ENCODE measurements at regions not wholly inside any gene's neighbourhood (a gene's known extent, or its start where the extent isn't known, plus 50 kb on each side); places are given as distances from the start of the nearest gene placed in this dataset.

DNA sequence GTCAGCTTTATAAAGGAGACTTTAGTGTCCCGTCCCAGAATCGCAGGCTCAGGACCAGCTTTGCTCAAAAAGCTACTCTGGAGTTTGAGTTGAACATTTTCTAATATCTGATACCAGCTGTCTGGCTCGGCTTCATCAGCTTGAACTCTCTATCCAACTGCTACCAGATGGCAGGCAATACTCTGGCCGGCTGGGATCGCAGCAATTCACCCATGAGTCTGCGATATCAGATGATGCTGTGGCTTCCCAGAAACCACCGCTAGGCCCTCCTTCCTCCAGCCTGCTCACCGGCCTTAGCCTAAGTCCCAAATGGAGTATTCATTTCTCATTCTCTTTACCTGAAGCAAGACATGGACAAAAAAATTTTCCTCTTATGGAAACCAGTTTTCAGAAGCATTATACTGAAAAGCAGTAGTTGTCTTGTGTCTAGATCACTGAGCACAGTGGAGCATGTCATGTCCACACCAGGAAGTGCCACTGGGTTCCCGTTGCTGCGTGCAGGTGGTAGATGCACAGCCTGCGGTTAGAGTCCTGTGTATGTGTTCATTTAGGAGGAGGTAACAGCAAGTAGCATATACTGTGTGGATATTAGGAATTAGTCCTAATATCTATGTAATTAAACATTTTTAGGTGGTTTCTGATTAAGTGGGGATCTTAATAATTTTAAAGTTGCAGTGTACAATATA is 162.0 kb upstream of the SOX11 start:
- Mint-ChIP-seq H3K36me3 (ENCODE audit: insufficient read depth, unreplicated experiment) (no peaks in the 10 kb centered on the region), H3K4me3 (ENCODE audit: unreplicated experiment) (no peak overlapping the region), H3K27me3 (ENCODE audit: insufficient read depth, unreplicated experiment) (no peaks in the 10 kb centered on the region), H3K27ac (ENCODE audit: low read depth, unreplicated experiment) (no peak overlapping the region), H3K4me1 (ENCODE audit: insufficient read depth, unreplicated experiment) (no peaks in the 10 kb centered on the region), H3K9me3 (ENCODE audit: unreplicated experiment) (no peaks in the 10 kb centered on the region)
- TF ChIP-seq, protein P1, sequence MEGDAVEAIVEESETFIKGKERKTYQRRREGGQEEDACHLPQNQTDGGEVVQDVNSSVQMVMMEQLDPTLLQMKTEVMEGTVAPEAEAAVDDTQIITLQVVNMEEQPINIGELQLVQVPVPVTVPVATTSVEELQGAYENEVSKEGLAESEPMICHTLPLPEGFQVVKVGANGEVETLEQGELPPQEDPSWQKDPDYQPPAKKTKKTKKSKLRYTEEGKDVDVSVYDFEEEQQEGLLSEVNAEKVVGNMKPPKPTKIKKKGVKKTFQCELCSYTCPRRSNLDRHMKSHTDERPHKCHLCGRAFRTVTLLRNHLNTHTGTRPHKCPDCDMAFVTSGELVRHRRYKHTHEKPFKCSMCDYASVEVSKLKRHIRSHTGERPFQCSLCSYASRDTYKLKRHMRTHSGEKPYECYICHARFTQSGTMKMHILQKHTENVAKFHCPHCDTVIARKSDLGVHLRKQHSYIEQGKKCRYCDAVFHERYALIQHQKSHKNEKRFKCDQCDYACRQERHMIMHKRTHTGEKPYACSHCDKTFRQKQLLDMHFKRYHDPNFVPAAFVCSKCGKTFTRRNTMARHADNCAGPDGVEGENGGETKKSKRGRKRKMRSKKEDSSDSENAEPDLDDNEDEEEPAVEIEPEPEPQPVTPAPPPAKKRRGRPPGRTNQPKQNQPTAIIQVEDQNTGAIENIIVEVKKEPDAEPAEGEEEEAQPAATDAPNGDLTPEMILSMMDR (IDR thresholded peaks at IDR 0.05; ENCODE audit: unreplicated experiment) = no peak
- no TSS peak for BruUV-seq (replicated peaks)
- CTCF ChIA-PET = interaction anchor here (0.7 kb wide), 1 partner anchor 1389 kb away, joined by 3 read pairs; no protein-coding TSS in a partner anchor
- POLR2A ChIA-PET = no interaction called here
- intact Hi-C loops (cut with micrococcal nuclease) = no loop called here
- DNase-seq (ENCODE audit: unreplicated experiment) = no peak

DNA sequence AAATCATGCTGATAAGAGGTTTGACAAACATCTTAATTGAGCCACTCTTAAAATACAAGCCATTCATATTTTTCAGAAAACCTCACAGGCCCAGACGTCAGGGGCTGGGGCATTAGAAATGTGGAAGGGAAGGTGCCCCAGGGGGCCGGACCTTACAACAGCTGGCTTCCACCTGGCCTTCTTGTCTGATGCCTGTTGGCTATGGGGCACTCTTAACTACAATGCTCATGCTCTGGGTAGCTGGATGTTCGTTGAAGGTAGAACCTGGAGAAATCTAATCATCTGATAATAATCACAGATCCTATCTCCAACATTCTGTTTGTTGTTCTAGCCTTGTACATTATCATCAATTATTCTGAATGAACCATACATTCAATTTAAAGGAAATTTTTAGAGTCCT is 156.9 kb upstream of the SOX11 start:
- Mint-ChIP-seq H3K4me1 (ENCODE audit: insufficient read depth, unreplicated experiment) (no peaks in the 10 kb centered on the region), H3K27me3 (ENCODE audit: insufficient read depth, unreplicated experiment) (no peaks in the 10 kb centered on the region), H3K27ac (ENCODE audit: low read depth, unreplicated experiment) (no peak overlapping the region), H3K4me3 (ENCODE audit: unreplicated experiment) (no peak overlapping the region), H3K36me3 (ENCODE audit: insufficient read depth, unreplicated experiment) (no peaks in the 10 kb centered on the region), H3K9me3 (ENCODE audit: unreplicated experiment) (no peaks in the 10 kb centered on the region)
- BruUV-seq (replicated peaks) = no TSS peak
- POLR2A ChIA-PET = no interaction called here
- TF ChIP-seq, protein P1 (IDR thresholded peaks at IDR 0.05; ENCODE audit: unreplicated experiment) = no peak
- intact Hi-C loops (cut with micrococcal nuclease) = no loop called here
- CTCF ChIA-PET = interaction anchor here (0.6 kb wide), 1 partner anchor 19 kb away, joined by 3 read pairs; no protein-coding TSS in a partner anchor
- no peak for DNase-seq (ENCODE audit: unreplicated experiment)

DNA sequence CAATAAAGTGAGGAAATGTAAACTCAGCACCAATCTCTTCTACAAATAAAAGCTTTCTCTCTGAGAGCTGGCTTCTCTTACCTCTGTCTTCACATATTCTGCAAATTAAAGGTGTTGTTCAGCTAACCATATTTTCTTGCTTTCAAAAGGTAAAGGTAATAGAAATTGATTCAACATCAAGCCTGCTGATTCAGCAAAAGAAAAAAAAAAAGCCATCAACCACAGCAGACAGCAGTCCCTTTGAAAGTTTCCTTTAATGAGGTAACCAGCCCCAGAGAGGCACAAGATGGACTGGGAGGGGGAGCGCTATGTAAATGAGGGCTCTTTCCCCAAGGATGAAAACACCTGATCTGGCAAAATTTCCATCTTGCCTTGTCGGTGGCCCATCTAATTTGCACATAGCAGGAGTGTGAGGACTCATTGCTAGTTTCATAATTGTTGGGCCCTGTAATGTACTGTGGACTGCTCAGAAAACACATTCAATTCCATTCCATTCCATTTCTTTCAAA is 154.9 kb upstream of the SOX11 start:
- Mint-ChIP-seq H3K9me3 (ENCODE audit: unreplicated experiment) (no peaks in the 10 kb centered on the region), H3K36me3 (ENCODE audit: insufficient read depth, unreplicated experiment) (no peaks in the 10 kb centered on the region), H3K27me3 (ENCODE audit: insufficient read depth, unreplicated experiment) (no peaks in the 10 kb centered on the region), H3K27ac (ENCODE audit: low read depth, unreplicated experiment) (no peak overlapping the region), H3K4me3 (ENCODE audit: unreplicated experiment) (no peak overlapping the region), H3K4me1 (ENCODE audit: insufficient read depth, unreplicated experiment) (no peaks in the 10 kb centered on the region)
- CTCF ChIA-PET = no interaction called here
- TF ChIP-seq, protein P1 (IDR thresholded peaks at IDR 0.05; ENCODE audit: unreplicated experiment) = no peak
- POLR2A ChIA-PET = no interaction called here
- DNase-seq (ENCODE audit: unreplicated experiment) = no peak
- BruUV-seq (replicated peaks) = no TSS peak
- intact Hi-C loops (cut with micrococcal nuclease) = loop anchor here (1.0 kb wide), 1 partner anchor 37 kb away; no protein-coding TSS in a partner anchor

DNA sequence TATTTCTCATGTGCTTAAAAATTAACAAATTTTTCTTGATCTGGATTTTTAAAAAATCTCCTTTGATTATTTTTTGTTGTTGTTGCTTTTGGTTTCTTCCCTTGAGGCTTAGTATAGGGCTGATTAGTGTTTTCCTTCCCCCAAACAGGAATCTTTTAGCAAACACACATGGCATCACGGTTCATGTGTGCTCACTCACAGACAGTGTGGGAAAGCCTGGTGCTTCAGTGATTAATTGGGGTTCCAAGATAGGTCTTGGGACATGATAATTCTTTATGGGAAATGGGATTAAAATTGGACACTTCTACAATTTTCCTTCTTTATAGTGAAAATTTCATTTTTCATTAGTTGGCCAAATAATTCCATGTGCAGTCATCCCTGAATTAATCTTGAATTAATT is 153.9 kb upstream of the SOX11 start:
- intact Hi-C loops (cut with micrococcal nuclease) = no loop called here
- TF ChIP-seq, protein P1 (IDR thresholded peaks at IDR 0.05; ENCODE audit: unreplicated experiment) = no peak
- no peak overlapping the region for H3K27ac Mint-ChIP-seq (ENCODE audit: low read depth, unreplicated experiment)
- no peak overlapping the region for H3K4me3 Mint-ChIP-seq (ENCODE audit: unreplicated experiment)
- CTCF ChIA-PET = no interaction called here
- POLR2A ChIA-PET = no interaction called here
- no peaks in the 10 kb centered on the region for H3K4me1 Mint-ChIP-seq (ENCODE audit: insufficient read depth, unreplicated experiment)
- no peak for DNase-seq (ENCODE audit: unreplicated experiment)
- no TSS peak for BruUV-seq (replicated peaks)
- H3K27me3 Mint-ChIP-seq (ENCODE audit: insufficient read depth, unreplicated experiment) = no peaks in the 10 kb centered on the region
- H3K36me3 Mint-ChIP-seq (ENCODE audit: insufficient read depth, unreplicated experiment) = no peaks in the 10 kb centered on the region
- H3K9me3 Mint-ChIP-seq (ENCODE audit: unreplicated experiment) = no peaks in the 10 kb centered on the region
